Caco-2 (cell line): ENCODE measurements at regions not wholly inside any gene's neighbourhood (a gene's known extent, or its start where the extent isn't known, plus 50 kb on each side); places are given as distances from the start of the nearest gene placed in this dataset.

Experiments
- BruUV-seq: library from RNA; stranded (reverse); fragments of 400-500 nt; replicated peaks from 2 replicates; lab custom pipeline; 2021; lab: Mats Ljungman, UMichigan
- CTCF ChIA-PET: fragments of 300-600 bp; sonication (Branson Sonifier 250); formaldehyde crosslinking; loops from one replicate; lab custom pipeline; 2022; ENCODE audit warnings: antibody characterized with exemption; lab: Charles Lee
- POLR2A ChIA-PET: fragments of 300-600 bp; sonication (Branson Sonifier 250); formaldehyde crosslinking; loops from one replicate; lab custom pipeline; 2022; ENCODE audit warnings: antibody characterized with exemption; lab: Charles Lee
- DNase-seq, 2 experiments: peaks; one replicate each; pipeline versions ENCODE4 v3.0.0 to v3.0.0-alpha.2; 2020 to 2022
- H3K27me3 ChIP-seq: replicated peaks from 2 replicates; pipeline ENCODE4 v1.6.0; 2011; ENCODE audit warnings: low read length; ENCODE audit not compliant: control insufficient read depth, insufficient read depth
- H3K36me3 ChIP-seq: 2 replicates; pipeline ENCODE4 v1.5.1; 2011; ENCODE audit warnings: low read length; ENCODE audit not compliant: control insufficient read depth, insufficient read depth
- H3K4me1 ChIP-seq: fragments of 250-450 bp; sonication (Bioruptor Pico); 2 replicates; pipeline ENCODE4 v1.5.1; 2020; ENCODE audit warnings: mild to moderate bottlenecking
- H3K4me3 ChIP-seq: 2 replicates; pipeline ENCODE4 v1.5.1; 2011; ENCODE audit warnings: low read depth, mild to moderate bottlenecking, control low read depth, low read length
- H3K9me3 ChIP-seq: fragments of 250-450 bp; sonication (Bioruptor Pico); 2 replicates; pipeline ENCODE4 v1.5.1; 2020; ENCODE audit warnings: mild to moderate bottlenecking, moderate library complexity
- H3K27ac Mint-ChIP-seq: one replicate; pipeline ENCODE4 v1.8.0; 2022; ENCODE audit warnings: mixed read lengths; ENCODE audit not compliant: unreplicated experiment
- H3K27me3 Mint-ChIP-seq: one replicate; pipeline ENCODE4 v1.8.0; 2022; ENCODE audit warnings: mixed read lengths; ENCODE audit not compliant: insufficient read depth, unreplicated experiment
- H3K36me3 Mint-ChIP-seq: one replicate; pipeline ENCODE4 v1.8.0; 2022; ENCODE audit warnings: mild to moderate bottlenecking, mixed read lengths; ENCODE audit not compliant: insufficient read depth, unreplicated experiment
- H3K4me1 Mint-ChIP-seq: one replicate; pipeline ENCODE4 v1.8.0; 2022; ENCODE audit warnings: low read depth, mixed read lengths; ENCODE audit not compliant: unreplicated experiment
- H3K4me3 Mint-ChIP-seq: one replicate; pipeline ENCODE4 v1.8.0; 2022; ENCODE audit warnings: mild to moderate bottlenecking, moderate library complexity, mixed read lengths; ENCODE audit not compliant: unreplicated experiment
- H3K9me3 Mint-ChIP-seq: one replicate; pipeline ENCODE4 v1.8.0; 2022; ENCODE audit warnings: mixed read lengths; ENCODE audit not compliant: unreplicated experiment
- CTCF ChIP-seq, 2 experiments: fragments of 200-600 bp in 1 of 2; IDR thresholded peaks; 1 replicate in 1 of 2; 2 replicates in 1 of 2; pipeline versions ENCODE4 v1.5.1 to v1.8.0; 2011 to 2022; ENCODE audit warnings: antibody characterized with exemption in 1 of 2, control low read depth in 1 of 2, inconsistent platforms in 1 of 2, low read depth in 1 of 2, low read length in 1 of 2, mild to moderate bottlenecking in 1 of 2, moderate library complexity in 1 of 2; ENCODE audit not compliant: insufficient read depth in 1 of 2, severe bottlenecking in 1 of 2, unreplicated experiment in 1 of 2
- intact Hi-C: fragments of 100-400 bp; cut with micrococcal nuclease; formaldehyde crosslinking; loops from one replicate; pipeline ENCODE4 v1.10.0; 2022; ENCODE audit not compliant: unreplicated experiment

GRCh38 chr10:47246406-47247147, 53.4 kb upstream of the GDF10 start:
- ChIA-PET CTCF (no interaction called here), POLR2A (no interaction called here)
- no peak for TF ChIP-seq CTCF (IDR thresholded peaks at IDR 0.05; ENCODE audit: insufficient read depth in 1 of 2, low read depth in 1 of 2, low read length in 1 of 2, severe bottlenecking in 1 of 2, unreplicated experiment in 1 of 2)
- Histone ChIP-seq H3K4me3 (no peak overlapping the region), H3K4me1 (no peaks in the 10 kb centered on the region), H3K27me3 (no peaks in the 10 kb centered on the region), H3K9me3 (no peaks in the 10 kb centered on the region), H3K36me3 (no peaks in the 10 kb centered on the region)
- H3K36me3 Mint-ChIP-seq: no peaks in the 10 kb centered on the region
- no peaks in the 10 kb centered on the region for H3K9me3 Mint-ChIP-seq
- no peak overlapping the region for H3K27ac Mint-ChIP-seq
- no peaks in the 10 kb centered on the region for H3K4me1 Mint-ChIP-seq
- peaks cover 14% of the 10 kb centered on the region for H3K27me3 Mint-ChIP-seq
- intact Hi-C loops: no loop called here
- BruUV-seq: no TSS peak
- H3K4me3 Mint-ChIP-seq: no peak overlapping the region
- peak in 1 of 2 experiments; percentile 26 for DNase-seq

GRCh38 chr10:47247148-47248059, 52.6 kb upstream of the GDF10 start:
- CTCF ChIA-PET: interaction anchor here (0.7 kb wide), 1 partner anchor 216 kb away, joined by 4 read pairs; no protein-coding TSS in a partner anchor
- intact Hi-C loops: no loop called here
- Histone ChIP-seq H3K36me3 (no peaks in the 10 kb centered on the region), H3K9me3 (no peaks in the 10 kb centered on the region), H3K4me3 (no peak overlapping the region), H3K4me1 (no peaks in the 10 kb centered on the region), H3K27me3 (no peaks in the 10 kb centered on the region)
- Mint-ChIP-seq H3K9me3 (no peaks in the 10 kb centered on the region), H3K36me3 (no peaks in the 10 kb centered on the region), H3K4me3 (no peak overlapping the region), H3K27ac (no peak overlapping the region), H3K4me1 (no peaks in the 10 kb centered on the region), H3K27me3 (peaks cover 14% of the 10 kb centered on the region)
- no peak for TF ChIP-seq CTCF (IDR thresholded peaks at IDR 0.05; ENCODE audit: insufficient read depth in 1 of 2, low read depth in 1 of 2, low read length in 1 of 2, severe bottlenecking in 1 of 2, unreplicated experiment in 1 of 2)
- POLR2A ChIA-PET: no interaction called here
- peak in 1 of 2 experiments; percentile 26 for DNase-seq
- BruUV-seq: no TSS peak

- H3K4me1 Mint-ChIP-seq: no peaks in the 10 kb centered on the region
- H3K4me3 Mint-ChIP-seq: no peak overlapping the region
- CTCF ChIA-PET: no interaction called here
- H3K27me3 ChIP-seq: no peaks in the 10 kb centered on the region
- H3K4me1 ChIP-seq: no peaks in the 10 kb centered on the region
- POLR2A ChIA-PET: no interaction called here
- H3K36me3 ChIP-seq: no peaks in the 10 kb centered on the region
- no peak overlapping the region for H3K27ac Mint-ChIP-seq
- no TSS peak for BruUV-seq
- peak in 1 of 2 experiments; percentile 16 for DNase-seq
- intact Hi-C loops: no loop called here
- no peak for TF ChIP-seq CTCF (IDR thresholded peaks at IDR 0.05; ENCODE audit: insufficient read depth in 1 of 2, low read depth in 1 of 2, low read length in 1 of 2, severe bottlenecking in 1 of 2, unreplicated experiment in 1 of 2)
- H3K27me3 Mint-ChIP-seq: peaks cover 14% of the 10 kb centered on the region
- H3K4me3 ChIP-seq: no peak overlapping the region
- no peaks in the 10 kb centered on the region for H3K9me3 Mint-ChIP-seq
- no peaks in the 10 kb centered on the region for H3K36me3 Mint-ChIP-seq
- no peaks in the 10 kb centered on the region for H3K9me3 ChIP-seq
Observed at GRCh38 chr10:47248386-47249090, 51.5 kb upstream of the GDF10 start.
